ENCODE measurements at regions not wholly inside any gene's neighbourhood (a gene's known extent, or its start where the extent isn't known, plus 50 kb on each side); places are given as distances from the start of the nearest gene placed in this dataset.
"Not testable (repeated sequence)": the region's sequence is repeated elsewhere in the genome, so short reads cannot be mapped to it uniquely, and the experiment has no call there.

GRCh38 chr7:92944633-92945032 is 108.3 kb upstream of the CDK6 start:
- H3K4me3 ChIP-seq (ENCODE audit: low read depth, low read length), result no peak overlapping the region
- TF ChIP-seq CTCF (IDR thresholded peaks at IDR 0.05; ENCODE audit: low read depth, low read length), result no peak

- H3K4me3 ChIP-seq (ENCODE audit: low read depth, low read length), result not testable (repeated sequence)
These were observed 106.3 kb upstream of the CDK6 start for GRCh38 chr7:92942706-92943105.

- no peak overlapping the region for H3K4me3 ChIP-seq (ENCODE audit: low read depth, low read length)
- TF ChIP-seq CTCF (IDR thresholded peaks at IDR 0.05; ENCODE audit: low read depth, low read length), result no peak
These were observed 103.4 kb upstream of the CDK6 start for GRCh38 chr7:92939666-92940360.

GRCh38 chr7:92934096-92934495 is 97.7 kb upstream of the CDK6 start:
- no peak for TF ChIP-seq CTCF (IDR thresholded peaks at IDR 0.05; ENCODE audit: low read depth, low read length)

GRCh38 chr7:92932450-92932849 is 96.1 kb upstream of the CDK6 start:
- no peak for TF ChIP-seq CTCF (IDR thresholded peaks at IDR 0.05; ENCODE audit: low read depth, low read length)
- H3K4me3 ChIP-seq (ENCODE audit: low read depth, low read length), result no peak overlapping the region

More at GRCh38 chr7:92934096-92934495, 97.7 kb upstream of the CDK6 start:
- H3K4me3 ChIP-seq (ENCODE audit: low read depth, low read length), result no peak overlapping the region

GRCh38 chr7:92930404-92930803 is 94.0 kb upstream of the CDK6 start:
- H3K4me3 ChIP-seq (ENCODE audit: low read depth, low read length), result no peak overlapping the region
- TF ChIP-seq CTCF (IDR thresholded peaks at IDR 0.05; ENCODE audit: low read depth, low read length), result no peak

- no peak for TF ChIP-seq CTCF (IDR thresholded peaks at IDR 0.05; ENCODE audit: low read depth, low read length)
- H3K4me3 ChIP-seq (ENCODE audit: low read depth, low read length), result no peak overlapping the region
These were observed 90.3 kb upstream of the CDK6 start for GRCh38 chr7:92926697-92927044.

Data from WI38 (cell line).